Caco-2 (cell line): ENCODE measurements at regions not wholly inside any gene's neighbourhood (a gene's known extent, or its start where the extent isn't known, plus 50 kb on each side); places are given as distances from the start of the nearest gene placed in this dataset.
"Not testable (repeated sequence)": the region's sequence is repeated elsewhere in the genome, so short reads cannot be mapped to it uniquely, and the experiment has no call there.

Source experiments
- BruUV-seq: library from RNA; stranded (reverse); fragments of 400-500 nt; replicated peaks from 2 replicates; lab custom pipeline; 2021; lab: Mats Ljungman, UMichigan
- CTCF ChIA-PET: fragments of 300-600 bp; sonication (Branson Sonifier 250); formaldehyde crosslinking; loops from one replicate; lab custom pipeline; 2022; ENCODE audit warnings: antibody characterized with exemption; lab: Charles Lee
- POLR2A ChIA-PET: fragments of 300-600 bp; sonication (Branson Sonifier 250); formaldehyde crosslinking; loops from one replicate; lab custom pipeline; 2022; ENCODE audit warnings: antibody characterized with exemption; lab: Charles Lee
- DNase-seq, 2 experiments: peaks; one replicate each; pipeline versions ENCODE4 v3.0.0 to v3.0.0-alpha.2; 2020 to 2022
- H3K27me3 ChIP-seq: replicated peaks from 2 replicates; pipeline ENCODE4 v1.6.0; 2011; ENCODE audit warnings: low read length; ENCODE audit not compliant: control insufficient read depth, insufficient read depth
- H3K36me3 ChIP-seq: 2 replicates; pipeline ENCODE4 v1.5.1; 2011; ENCODE audit warnings: low read length; ENCODE audit not compliant: control insufficient read depth, insufficient read depth
- H3K4me1 ChIP-seq: fragments of 250-450 bp; sonication (Bioruptor Pico); 2 replicates; pipeline ENCODE4 v1.5.1; 2020; ENCODE audit warnings: mild to moderate bottlenecking
- H3K4me3 ChIP-seq: 2 replicates; pipeline ENCODE4 v1.5.1; 2011; ENCODE audit warnings: low read depth, mild to moderate bottlenecking, control low read depth, low read length
- H3K9me3 ChIP-seq: fragments of 250-450 bp; sonication (Bioruptor Pico); 2 replicates; pipeline ENCODE4 v1.5.1; 2020; ENCODE audit warnings: mild to moderate bottlenecking, moderate library complexity
- H3K27ac Mint-ChIP-seq: one replicate; pipeline ENCODE4 v1.8.0; 2022; ENCODE audit warnings: mixed read lengths; ENCODE audit not compliant: unreplicated experiment
- H3K27me3 Mint-ChIP-seq: one replicate; pipeline ENCODE4 v1.8.0; 2022; ENCODE audit warnings: mixed read lengths; ENCODE audit not compliant: insufficient read depth, unreplicated experiment
- H3K36me3 Mint-ChIP-seq: one replicate; pipeline ENCODE4 v1.8.0; 2022; ENCODE audit warnings: mild to moderate bottlenecking, mixed read lengths; ENCODE audit not compliant: insufficient read depth, unreplicated experiment
- H3K4me1 Mint-ChIP-seq: one replicate; pipeline ENCODE4 v1.8.0; 2022; ENCODE audit warnings: low read depth, mixed read lengths; ENCODE audit not compliant: unreplicated experiment
- H3K4me3 Mint-ChIP-seq: one replicate; pipeline ENCODE4 v1.8.0; 2022; ENCODE audit warnings: mild to moderate bottlenecking, moderate library complexity, mixed read lengths; ENCODE audit not compliant: unreplicated experiment
- H3K9me3 Mint-ChIP-seq: one replicate; pipeline ENCODE4 v1.8.0; 2022; ENCODE audit warnings: mixed read lengths; ENCODE audit not compliant: unreplicated experiment
- intact Hi-C: fragments of 100-400 bp; cut with micrococcal nuclease; formaldehyde crosslinking; loops from one replicate; pipeline ENCODE4 v1.10.0; 2022; ENCODE audit not compliant: unreplicated experiment
- TF ChIP-seq, protein P1 (sequence below), 2 experiments: fragments of 200-600 bp in 1 of 2; IDR thresholded peaks; 1 replicate in 1 of 2; 2 replicates in 1 of 2; pipeline versions ENCODE4 v1.5.1 to v1.8.0; 2011 to 2022; ENCODE audit warnings: antibody characterized with exemption in 1 of 2, control low read depth in 1 of 2, inconsistent platforms in 1 of 2, low read depth in 1 of 2, low read length in 1 of 2, mild to moderate bottlenecking in 1 of 2, moderate library complexity in 1 of 2; ENCODE audit not compliant: insufficient read depth in 1 of 2, severe bottlenecking in 1 of 2, unreplicated experiment in 1 of 2

- no peaks in the 10 kb centered on the region for H3K36me3 ChIP-seq
- TF ChIP-seq, protein P1, sequence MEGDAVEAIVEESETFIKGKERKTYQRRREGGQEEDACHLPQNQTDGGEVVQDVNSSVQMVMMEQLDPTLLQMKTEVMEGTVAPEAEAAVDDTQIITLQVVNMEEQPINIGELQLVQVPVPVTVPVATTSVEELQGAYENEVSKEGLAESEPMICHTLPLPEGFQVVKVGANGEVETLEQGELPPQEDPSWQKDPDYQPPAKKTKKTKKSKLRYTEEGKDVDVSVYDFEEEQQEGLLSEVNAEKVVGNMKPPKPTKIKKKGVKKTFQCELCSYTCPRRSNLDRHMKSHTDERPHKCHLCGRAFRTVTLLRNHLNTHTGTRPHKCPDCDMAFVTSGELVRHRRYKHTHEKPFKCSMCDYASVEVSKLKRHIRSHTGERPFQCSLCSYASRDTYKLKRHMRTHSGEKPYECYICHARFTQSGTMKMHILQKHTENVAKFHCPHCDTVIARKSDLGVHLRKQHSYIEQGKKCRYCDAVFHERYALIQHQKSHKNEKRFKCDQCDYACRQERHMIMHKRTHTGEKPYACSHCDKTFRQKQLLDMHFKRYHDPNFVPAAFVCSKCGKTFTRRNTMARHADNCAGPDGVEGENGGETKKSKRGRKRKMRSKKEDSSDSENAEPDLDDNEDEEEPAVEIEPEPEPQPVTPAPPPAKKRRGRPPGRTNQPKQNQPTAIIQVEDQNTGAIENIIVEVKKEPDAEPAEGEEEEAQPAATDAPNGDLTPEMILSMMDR (IDR thresholded peaks at IDR 0.05; ENCODE audit: insufficient read depth in 1 of 2, low read depth in 1 of 2, low read length in 1 of 2, severe bottlenecking in 1 of 2, unreplicated experiment in 1 of 2): no peak
- H3K27me3 ChIP-seq: no peaks in the 10 kb centered on the region
- no peak overlapping the region for H3K27ac Mint-ChIP-seq
- H3K4me1 ChIP-seq: no peaks in the 10 kb centered on the region
- H3K4me3 ChIP-seq: no peak overlapping the region
- POLR2A ChIA-PET: no interaction called here
- no peaks in the 10 kb centered on the region for H3K36me3 Mint-ChIP-seq
- no peaks in the 10 kb centered on the region for H3K9me3 ChIP-seq
- CTCF ChIA-PET: no interaction called here
- no TSS peak for BruUV-seq
- no peaks in the 10 kb centered on the region for H3K9me3 Mint-ChIP-seq
- H3K4me1 Mint-ChIP-seq: no peaks in the 10 kb centered on the region
- intact Hi-C loops: no loop called here
- H3K4me3 Mint-ChIP-seq: no peak overlapping the region
- DNase-seq: no peak
- peaks cover 3% of the 10 kb centered on the region for H3K27me3 Mint-ChIP-seq
Observed at GRCh38 chr6:69465866-69466265, 330.9 kb downstream of the LMBRD1 start.

- Mint-ChIP-seq H3K9me3 (no peaks in the 10 kb centered on the region), H3K4me3 (no peak overlapping the region), H3K4me1 (no peaks in the 10 kb centered on the region), H3K27me3 (no peaks in the 10 kb centered on the region), H3K27ac (no peak overlapping the region), H3K36me3 (no peaks in the 10 kb centered on the region)
- CTCF ChIA-PET: no interaction called here
- Histone ChIP-seq H3K4me3 (no peak overlapping the region), H3K4me1 (no peaks in the 10 kb centered on the region), H3K27me3 (no peaks in the 10 kb centered on the region), H3K36me3 (no peaks in the 10 kb centered on the region), H3K9me3 (no peaks in the 10 kb centered on the region)
- DNase-seq: no peak
- TF ChIP-seq, protein P1 (IDR thresholded peaks at IDR 0.05; ENCODE audit: insufficient read depth in 1 of 2, low read depth in 1 of 2, low read length in 1 of 2, severe bottlenecking in 1 of 2, unreplicated experiment in 1 of 2): no peak
- POLR2A ChIA-PET: no interaction called here
- no TSS peak for BruUV-seq
- intact Hi-C loops: no loop called here
Observed at GRCh38 chr6:69456086-69456485, 340.7 kb downstream of the LMBRD1 start.

DNA sequence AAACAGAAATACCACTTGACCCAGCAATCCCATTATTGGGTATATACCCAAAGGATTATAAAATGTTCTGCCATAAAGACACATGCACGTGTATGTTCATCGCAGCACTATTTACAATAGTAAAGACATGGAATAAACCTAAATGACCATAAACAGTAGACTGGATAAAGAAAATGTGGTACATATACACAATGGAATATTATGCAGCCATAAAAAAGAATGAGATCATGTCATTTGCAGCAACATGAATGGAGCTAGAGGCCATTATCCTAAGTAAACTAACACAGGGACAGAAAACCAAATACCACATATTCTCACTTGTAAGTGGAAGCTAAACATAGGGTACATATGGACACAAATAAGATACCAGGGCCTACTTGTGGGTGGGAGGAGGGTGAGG is 342.2 kb downstream of the LMBRD1 start:
- H3K36me3 Mint-ChIP-seq, H3K9me3 ChIP-seq, CTCF ChIA-PET, POLR2A ChIA-PET, H3K4me3 Mint-ChIP-seq, DNase-seq, H3K27me3 Mint-ChIP-seq, H3K9me3 Mint-ChIP-seq, H3K36me3 ChIP-seq, H3K4me1 ChIP-seq, intact Hi-C loops, H3K27me3 ChIP-seq, H3K4me3 ChIP-seq, BruUV-seq, H3K4me1 Mint-ChIP-seq, H3K27ac Mint-ChIP-seq: not testable (repeated sequence)

DNA sequence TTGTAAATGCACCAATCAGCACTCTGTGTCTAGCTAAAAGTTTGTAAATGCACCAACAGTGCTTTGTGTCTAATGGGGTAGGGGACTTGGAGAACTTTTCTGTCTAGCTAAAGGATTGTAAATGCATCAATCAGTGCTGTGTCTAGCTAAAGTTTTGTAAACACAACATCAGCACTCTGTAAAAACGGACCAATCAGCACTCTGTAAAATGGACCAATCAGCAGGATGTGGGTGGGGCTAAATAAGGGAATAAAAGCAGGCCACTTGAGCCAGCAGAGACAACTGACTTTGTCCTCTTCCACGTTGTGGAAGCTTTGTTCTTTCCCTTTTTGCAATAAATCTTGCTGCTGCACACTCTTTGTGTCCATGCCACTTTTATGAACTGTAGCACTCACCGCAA is 346.3 kb downstream of the LMBRD1 start:
- DNase-seq, POLR2A ChIA-PET, H3K9me3 ChIP-seq, H3K4me3 ChIP-seq, CTCF ChIA-PET, intact Hi-C loops, H3K36me3 ChIP-seq, H3K36me3 Mint-ChIP-seq, H3K4me1 Mint-ChIP-seq, H3K9me3 Mint-ChIP-seq, H3K4me3 Mint-ChIP-seq, BruUV-seq, H3K4me1 ChIP-seq, H3K27ac Mint-ChIP-seq, H3K27me3 Mint-ChIP-seq, H3K27me3 ChIP-seq: not testable (repeated sequence)
